Choroid plexus epithelial cell (primary cell): ENCODE measurements at regions not wholly inside any gene's neighbourhood (a gene's known extent, or its start where the extent isn't known, plus 50 kb on each side); places are given as distances from the start of the nearest gene placed in this dataset.

ENCODE experiments used
- DNase-seq: peaks from one replicate; pipeline ENCODE4 v3.0.0-alpha.2; 2010; ENCODE audit warnings: low read depth
- H3K4me3 ChIP-seq: 2 replicates; pipeline ENCODE4 v1.5.1; 2011; ENCODE audit warnings: low read depth, mild to moderate bottlenecking, control low read depth, low read length, moderate library complexity
- TF ChIP-seq, protein P1 (sequence below): conservative IDR thresholded peaks from 2 replicates; pipeline ENCODE4 v1.5.1; 2011; ENCODE audit warnings: low read depth, mild to moderate bottlenecking, control low read depth, inconsistent platforms, low read length, moderate library complexity

DNA sequence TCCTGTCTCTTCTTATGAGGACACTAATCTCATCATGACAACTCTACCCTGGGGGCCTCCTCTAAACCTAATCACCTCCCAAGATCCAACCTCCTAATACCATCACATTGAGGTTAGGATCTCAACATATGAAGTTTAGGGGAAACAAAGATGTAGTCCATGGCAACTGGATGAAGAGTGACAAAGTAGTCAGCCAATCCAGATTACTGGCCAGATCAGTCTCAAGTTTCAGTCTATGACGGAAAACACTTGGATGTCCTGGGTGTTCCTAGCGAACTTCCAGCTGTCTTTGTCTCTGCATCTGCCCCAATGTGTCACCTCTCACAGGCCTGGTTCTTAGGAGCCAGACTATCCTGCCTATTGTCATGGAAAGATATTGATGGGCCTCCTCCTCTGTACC lies 630.8 kb downstream of the AACS start:
- DNase-seq: no peak
- no peak overlapping the region for H3K4me3 ChIP-seq
- TF ChIP-seq, protein P1, sequence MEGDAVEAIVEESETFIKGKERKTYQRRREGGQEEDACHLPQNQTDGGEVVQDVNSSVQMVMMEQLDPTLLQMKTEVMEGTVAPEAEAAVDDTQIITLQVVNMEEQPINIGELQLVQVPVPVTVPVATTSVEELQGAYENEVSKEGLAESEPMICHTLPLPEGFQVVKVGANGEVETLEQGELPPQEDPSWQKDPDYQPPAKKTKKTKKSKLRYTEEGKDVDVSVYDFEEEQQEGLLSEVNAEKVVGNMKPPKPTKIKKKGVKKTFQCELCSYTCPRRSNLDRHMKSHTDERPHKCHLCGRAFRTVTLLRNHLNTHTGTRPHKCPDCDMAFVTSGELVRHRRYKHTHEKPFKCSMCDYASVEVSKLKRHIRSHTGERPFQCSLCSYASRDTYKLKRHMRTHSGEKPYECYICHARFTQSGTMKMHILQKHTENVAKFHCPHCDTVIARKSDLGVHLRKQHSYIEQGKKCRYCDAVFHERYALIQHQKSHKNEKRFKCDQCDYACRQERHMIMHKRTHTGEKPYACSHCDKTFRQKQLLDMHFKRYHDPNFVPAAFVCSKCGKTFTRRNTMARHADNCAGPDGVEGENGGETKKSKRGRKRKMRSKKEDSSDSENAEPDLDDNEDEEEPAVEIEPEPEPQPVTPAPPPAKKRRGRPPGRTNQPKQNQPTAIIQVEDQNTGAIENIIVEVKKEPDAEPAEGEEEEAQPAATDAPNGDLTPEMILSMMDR: no peak

DNA sequence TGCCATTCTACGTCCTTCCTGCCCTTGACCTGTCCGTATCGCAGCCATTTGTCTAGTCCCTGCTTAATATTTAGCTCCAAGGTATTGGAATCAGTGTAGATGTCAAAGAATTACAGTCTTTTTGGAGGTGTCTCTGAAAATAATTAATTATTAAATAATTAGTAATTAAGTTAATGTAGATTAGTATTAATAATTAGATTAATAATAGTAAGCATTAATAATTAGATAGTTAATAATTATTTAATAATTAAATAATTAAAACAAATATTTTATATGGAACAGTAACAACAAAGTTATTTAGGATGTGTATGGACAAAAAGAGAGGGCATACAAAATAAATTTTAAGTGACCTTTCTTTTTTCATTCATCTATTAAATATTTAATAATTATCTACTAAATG lies 639.6 kb downstream of the AACS start:
- DNase-seq: no peak
- TF ChIP-seq, protein P1: no peak
- no peak overlapping the region for H3K4me3 ChIP-seq

DNA sequence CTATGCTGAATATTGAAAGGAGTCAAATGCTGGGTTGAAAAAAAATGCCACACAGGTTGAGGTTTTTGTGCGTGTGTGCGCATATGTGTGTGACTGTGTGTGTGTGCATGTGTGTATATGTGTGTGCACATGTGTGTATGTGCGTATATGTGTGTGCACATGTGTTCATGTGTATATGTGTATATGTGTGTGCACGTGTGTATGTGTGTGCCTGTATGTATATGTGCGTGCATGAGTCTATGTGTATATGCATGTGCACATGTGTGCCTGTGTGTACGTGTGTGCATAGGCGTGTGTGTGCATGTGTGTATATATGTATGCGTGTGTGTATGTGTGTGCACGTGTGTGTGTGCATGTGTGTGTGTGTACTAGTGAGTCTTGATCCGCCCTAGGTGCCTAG lies 655.7 kb downstream of the AACS start:
- H3K4me3 ChIP-seq: no peak overlapping the region
- TF ChIP-seq, protein P1: no peak
- no peak for DNase-seq

DNA sequence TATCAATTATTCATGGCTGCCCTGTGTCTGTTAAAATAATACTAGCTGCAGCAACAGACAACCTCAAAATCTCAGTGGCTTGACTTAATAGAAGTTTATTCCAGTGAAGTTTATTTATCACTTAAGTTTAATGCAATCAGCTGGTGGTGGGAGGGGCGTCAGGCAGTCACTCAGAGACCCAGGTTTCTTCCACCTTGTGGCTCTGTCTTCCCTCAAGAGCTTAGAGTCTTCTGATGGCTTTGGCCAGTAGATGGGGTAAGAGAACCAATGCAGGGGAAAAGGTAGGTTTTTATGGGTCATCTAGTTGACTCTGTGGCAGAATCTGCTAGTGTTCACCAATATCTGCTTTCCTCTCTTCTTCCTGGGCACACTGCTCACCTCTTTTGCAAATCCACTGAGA lies 668.9 kb downstream of the AACS start:
- DNase-seq: no peak
- TF ChIP-seq, protein P1: no peak
- no peak overlapping the region for H3K4me3 ChIP-seq

DNA sequence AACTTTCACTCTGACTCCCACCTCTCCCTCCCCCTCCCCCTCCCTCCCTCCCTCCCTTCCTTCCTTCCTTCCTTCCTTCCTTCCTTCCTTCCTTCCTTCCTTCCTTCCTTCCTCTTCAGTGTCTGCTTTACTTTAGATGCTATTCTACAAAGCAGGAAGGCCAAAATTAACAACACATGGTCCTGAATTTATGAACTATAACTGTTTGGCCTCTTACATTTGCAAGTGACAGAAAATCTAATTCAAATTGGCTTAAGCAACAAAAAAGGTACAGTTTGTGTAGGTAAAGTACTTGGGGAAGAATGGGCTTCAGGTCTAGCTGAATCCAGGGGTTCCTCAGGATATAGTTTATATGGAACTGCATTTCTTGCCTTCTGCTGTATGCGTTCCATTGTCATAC lies 673.0 kb downstream of the AACS start:
- no peak for DNase-seq
- no peak overlapping the region for H3K4me3 ChIP-seq
- TF ChIP-seq, protein P1: no peak

DNA sequence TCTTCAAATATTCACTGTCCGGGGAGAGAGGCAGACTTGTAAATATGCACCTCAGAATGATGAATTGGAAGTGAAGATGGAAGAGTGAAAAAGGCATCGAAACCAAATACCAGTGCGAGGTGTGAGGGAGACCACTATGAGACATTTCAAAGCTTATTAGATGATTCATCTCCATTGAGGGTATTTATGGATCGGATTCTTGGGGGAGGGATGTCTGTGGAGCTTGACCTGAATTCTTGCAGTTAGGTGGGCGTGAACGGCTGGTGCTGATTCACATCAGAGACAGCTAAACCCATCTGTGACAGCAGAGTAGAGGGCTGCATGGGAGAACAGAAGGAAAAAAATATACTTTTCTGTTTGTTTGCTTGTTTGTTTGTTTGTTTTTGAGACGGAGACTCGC lies 677.2 kb downstream of the AACS start:
- no peak overlapping the region for H3K4me3 ChIP-seq
- TF ChIP-seq, protein P1: no peak
- DNase-seq: no peak

DNA sequence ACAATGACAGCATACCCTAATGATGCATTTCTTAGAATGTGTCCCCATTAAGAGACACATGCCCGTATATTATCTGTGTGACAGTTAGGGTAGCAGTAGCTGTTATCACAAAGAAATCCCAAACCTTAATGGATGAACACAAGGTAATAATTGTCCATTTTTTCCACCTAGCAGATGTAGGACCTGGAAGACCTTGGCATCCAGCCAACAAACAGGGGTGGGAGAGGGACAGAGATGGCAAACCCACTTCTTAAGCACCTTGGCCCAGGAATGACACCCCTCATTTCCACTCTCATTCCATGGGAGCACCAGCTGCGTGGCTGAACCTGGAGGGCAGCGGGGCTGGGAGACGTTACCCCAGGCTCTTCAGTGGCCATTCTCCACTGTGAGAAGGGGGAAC lies 679.0 kb downstream of the AACS start:
- no peak for DNase-seq
- H3K4me3 ChIP-seq: no peak overlapping the region
- TF ChIP-seq, protein P1: no peak
